ENCODE measurements at regions not wholly inside any gene's neighbourhood (a gene's known extent, or its start where the extent isn't known, plus 50 kb on each side); places are given as distances from the start of the nearest gene placed in this dataset.

DNA sequence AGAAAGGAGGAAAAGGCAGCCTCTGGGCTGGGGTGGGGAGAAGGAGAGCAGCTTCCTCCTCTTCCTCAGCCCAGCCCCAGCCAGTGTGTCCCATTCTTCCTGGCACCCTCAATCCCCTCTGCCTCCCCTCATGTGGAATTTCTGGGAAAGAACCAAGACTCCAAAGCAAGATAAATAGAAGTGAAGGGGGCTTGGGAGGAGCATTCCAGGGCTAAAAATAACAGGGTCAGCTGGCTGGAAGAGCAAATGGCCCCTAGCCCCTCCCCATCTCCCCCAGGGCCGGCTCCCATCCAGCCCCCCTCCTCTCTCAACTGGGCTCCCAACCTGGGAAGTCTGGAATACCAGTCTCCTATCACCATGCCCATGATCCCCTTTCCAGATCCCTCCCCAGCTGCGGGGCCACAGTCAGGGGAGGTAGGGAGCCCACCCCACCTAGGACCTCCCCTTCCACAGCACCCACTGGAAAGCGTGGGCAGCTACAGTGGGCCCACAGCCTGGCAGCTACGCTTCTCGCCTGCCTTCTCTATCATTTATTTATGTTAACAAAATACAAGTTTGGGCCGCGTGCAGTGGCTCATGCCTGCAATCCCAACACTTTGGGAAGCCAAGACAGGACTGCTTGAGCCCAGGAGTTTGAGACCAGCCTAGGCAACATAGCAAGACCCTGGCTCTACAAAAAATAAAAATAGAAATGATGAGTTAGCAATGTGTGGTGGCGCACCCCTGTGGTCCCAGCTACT is 88.3 kb downstream of the IRF2BPL start:
- no peak for TF ChIP-seq POLR2AphosphoS5 (IDR thresholded peaks at IDR 0.05; ENCODE audit: low read depth, low read length)
- TF ChIP-seq, protein P1, sequence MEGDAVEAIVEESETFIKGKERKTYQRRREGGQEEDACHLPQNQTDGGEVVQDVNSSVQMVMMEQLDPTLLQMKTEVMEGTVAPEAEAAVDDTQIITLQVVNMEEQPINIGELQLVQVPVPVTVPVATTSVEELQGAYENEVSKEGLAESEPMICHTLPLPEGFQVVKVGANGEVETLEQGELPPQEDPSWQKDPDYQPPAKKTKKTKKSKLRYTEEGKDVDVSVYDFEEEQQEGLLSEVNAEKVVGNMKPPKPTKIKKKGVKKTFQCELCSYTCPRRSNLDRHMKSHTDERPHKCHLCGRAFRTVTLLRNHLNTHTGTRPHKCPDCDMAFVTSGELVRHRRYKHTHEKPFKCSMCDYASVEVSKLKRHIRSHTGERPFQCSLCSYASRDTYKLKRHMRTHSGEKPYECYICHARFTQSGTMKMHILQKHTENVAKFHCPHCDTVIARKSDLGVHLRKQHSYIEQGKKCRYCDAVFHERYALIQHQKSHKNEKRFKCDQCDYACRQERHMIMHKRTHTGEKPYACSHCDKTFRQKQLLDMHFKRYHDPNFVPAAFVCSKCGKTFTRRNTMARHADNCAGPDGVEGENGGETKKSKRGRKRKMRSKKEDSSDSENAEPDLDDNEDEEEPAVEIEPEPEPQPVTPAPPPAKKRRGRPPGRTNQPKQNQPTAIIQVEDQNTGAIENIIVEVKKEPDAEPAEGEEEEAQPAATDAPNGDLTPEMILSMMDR (IDR thresholded peaks at IDR 0.05): no peak
- TF ChIP-seq, protein P2, sequence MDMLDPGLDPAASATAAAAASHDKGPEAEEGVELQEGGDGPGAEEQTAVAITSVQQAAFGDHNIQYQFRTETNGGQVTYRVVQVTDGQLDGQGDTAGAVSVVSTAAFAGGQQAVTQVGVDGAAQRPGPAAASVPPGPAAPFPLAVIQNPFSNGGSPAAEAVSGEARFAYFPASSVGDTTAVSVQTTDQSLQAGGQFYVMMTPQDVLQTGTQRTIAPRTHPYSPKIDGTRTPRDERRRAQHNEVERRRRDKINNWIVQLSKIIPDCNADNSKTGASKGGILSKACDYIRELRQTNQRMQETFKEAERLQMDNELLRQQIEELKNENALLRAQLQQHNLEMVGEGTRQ (IDR thresholded peaks at IDR 0.05; ENCODE audit: borderline replicate concordance, low read depth, low read length): no peak
- TF ChIP-seq EP300 (IDR thresholded peaks at IDR 0.05; ENCODE audit: borderline replicate concordance in 1 of 2, low read depth in 1 of 2, low read length in 1 of 2): no peak
